Right atrium auricular region (tissue), 2 donors: ENCODE measurements at regions not wholly inside any gene's neighbourhood (a gene's known extent, or its start where the extent isn't known, plus 50 kb on each side); places are given as distances from the start of the nearest gene placed in this dataset.

ENCODE experiments used
- DNase-seq: peaks from one replicate; pipeline ENCODE4 v3.0.0-alpha.2; 2019; ENCODE audit warnings: low spot score
- H3K27ac ChIP-seq, 2 donors: fragments of 200-600 bp; sonication (generic); 1 replicate in 1 of 2; 2 replicates in 1 of 2; pipeline ENCODE4 v1.5.1; 2016 to 2019
- H3K27me3 ChIP-seq, 2 donors: fragments of 200-600 bp; sonication (generic); one replicate each; pipeline versions ENCODE4 v1.5.1 to v1.6.0; 2017 to 2019
- H3K36me3 ChIP-seq: fragments of 200-600 bp; sonication (generic); one replicate; pipeline ENCODE4 v1.5.1; 2016
- H3K4me1 ChIP-seq, 2 donors: fragments of 200-600 bp; sonication (generic); one replicate each; pipeline versions ENCODE4 v1.5.1 to v1.6.0; 2017 to 2019
- H3K4me3 ChIP-seq, 2 donors: fragments of 200-600 bp; sonication (generic); 1 replicate in 1 of 2; 2 replicates in 1 of 2; pipeline ENCODE4 v1.5.1; 2017 to 2019; ENCODE audit warnings: mild to moderate bottlenecking in 1 of 2, moderate library complexity in 1 of 2
- H3K9me3 ChIP-seq, 2 donors: fragments of 200-600 bp; sonication (generic); one replicate each; pipeline ENCODE4 v1.5.1; 2019
- TF ChIP-seq, protein P1 (sequence below), 2 donors: fragments of 200-600 bp; sonication (generic); IDR thresholded peaks; one replicate each; pipeline ENCODE4 v1.5.1; 2019; ENCODE audit warnings: antibody characterized with exemption in 2 of 2

DNA sequence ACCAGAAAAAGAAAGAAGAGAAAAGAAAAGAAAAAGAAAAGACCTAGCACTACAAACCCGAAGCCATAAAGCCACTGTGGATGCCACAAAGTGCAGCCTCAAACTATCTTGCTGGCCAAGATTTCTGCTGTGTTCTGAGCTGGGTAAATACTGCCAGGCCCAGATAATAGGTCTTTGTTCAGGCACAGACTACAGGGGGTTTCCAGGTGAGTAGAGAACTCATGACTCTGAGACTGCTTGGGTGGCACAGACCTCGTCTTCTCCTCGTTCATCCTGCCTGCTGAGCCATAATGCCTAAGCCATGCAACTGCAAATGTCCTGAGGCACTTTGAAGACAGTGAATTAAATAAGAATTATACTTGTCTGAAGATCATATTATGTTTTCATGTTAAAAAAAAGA lies 651.8 kb downstream of the LMO4 start:
- TF ChIP-seq, protein P1, sequence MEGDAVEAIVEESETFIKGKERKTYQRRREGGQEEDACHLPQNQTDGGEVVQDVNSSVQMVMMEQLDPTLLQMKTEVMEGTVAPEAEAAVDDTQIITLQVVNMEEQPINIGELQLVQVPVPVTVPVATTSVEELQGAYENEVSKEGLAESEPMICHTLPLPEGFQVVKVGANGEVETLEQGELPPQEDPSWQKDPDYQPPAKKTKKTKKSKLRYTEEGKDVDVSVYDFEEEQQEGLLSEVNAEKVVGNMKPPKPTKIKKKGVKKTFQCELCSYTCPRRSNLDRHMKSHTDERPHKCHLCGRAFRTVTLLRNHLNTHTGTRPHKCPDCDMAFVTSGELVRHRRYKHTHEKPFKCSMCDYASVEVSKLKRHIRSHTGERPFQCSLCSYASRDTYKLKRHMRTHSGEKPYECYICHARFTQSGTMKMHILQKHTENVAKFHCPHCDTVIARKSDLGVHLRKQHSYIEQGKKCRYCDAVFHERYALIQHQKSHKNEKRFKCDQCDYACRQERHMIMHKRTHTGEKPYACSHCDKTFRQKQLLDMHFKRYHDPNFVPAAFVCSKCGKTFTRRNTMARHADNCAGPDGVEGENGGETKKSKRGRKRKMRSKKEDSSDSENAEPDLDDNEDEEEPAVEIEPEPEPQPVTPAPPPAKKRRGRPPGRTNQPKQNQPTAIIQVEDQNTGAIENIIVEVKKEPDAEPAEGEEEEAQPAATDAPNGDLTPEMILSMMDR (IDR thresholded peaks at IDR 0.05): no peak
- no peaks in the 10 kb centered on the region for H3K9me3 ChIP-seq
- DNase-seq: no peak

DNA sequence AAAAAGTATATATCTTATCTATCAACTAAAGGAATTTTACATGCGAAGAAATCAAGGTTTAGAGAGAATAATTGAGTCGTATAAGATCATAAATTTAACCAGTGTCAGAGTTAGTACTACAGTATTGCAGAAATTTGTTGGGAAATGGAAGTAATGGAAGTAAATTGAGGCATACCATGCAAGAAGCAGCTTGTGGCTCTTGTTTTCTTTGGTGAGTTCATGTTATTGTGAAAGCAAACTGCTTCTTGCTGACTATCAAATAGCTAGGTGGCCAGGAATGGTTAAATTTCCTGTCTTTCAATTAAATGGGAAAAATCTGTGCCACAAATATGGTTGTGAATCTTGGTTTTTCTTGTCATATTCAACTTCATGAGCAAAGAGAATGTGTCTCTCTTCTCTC lies 652.7 kb downstream of the LMO4 start:
- DNase-seq: no peak
- H3K4me1 ChIP-seq: no peaks in the 10 kb centered on the region
- H3K4me3 ChIP-seq: no peak overlapping the region
- no peaks in the 10 kb centered on the region for H3K36me3 ChIP-seq
- H3K9me3 ChIP-seq: no peaks in the 10 kb centered on the region
- H3K27me3 ChIP-seq: no peaks in the 10 kb centered on the region
- no peak overlapping the region for H3K27ac ChIP-seq
- TF ChIP-seq, protein P1 (IDR thresholded peaks at IDR 0.05): no peak

More for the DNA sequence above, 651.8 kb downstream of the LMO4 start:
- Histone ChIP-seq H3K27ac (no peak overlapping the region), H3K27me3 (no peaks in the 10 kb centered on the region), H3K4me3 (no peak overlapping the region), H3K36me3 (no peaks in the 10 kb centered on the region), H3K4me1 (no peaks in the 10 kb centered on the region)

DNA sequence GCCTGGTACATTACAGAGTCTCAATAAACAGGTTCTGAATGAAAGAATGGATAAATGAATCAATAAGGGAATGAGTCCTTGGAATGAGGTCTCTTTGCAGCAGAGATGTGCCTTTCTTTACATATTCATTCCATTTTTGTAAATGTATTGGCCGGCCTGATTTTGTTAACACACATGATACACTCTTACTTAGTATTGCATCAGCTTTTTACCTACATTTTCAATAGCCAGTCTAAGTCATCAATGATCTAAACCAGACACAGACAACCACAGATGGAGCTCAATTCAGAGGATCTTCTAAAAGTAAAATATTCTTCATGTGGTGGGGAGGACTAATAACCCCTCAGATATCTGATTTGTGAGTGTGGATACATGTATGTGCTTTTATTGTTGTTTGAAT lies 653.1 kb downstream of the LMO4 start:
- Histone ChIP-seq H3K27me3 (no peaks in the 10 kb centered on the region), H3K36me3 (no peaks in the 10 kb centered on the region), H3K4me3 (no peak overlapping the region), H3K27ac (no peak overlapping the region), H3K9me3 (no peaks in the 10 kb centered on the region), H3K4me1 (no peaks in the 10 kb centered on the region)
- TF ChIP-seq, protein P1 (IDR thresholded peaks at IDR 0.05): no peak
- no peak for DNase-seq

DNA sequence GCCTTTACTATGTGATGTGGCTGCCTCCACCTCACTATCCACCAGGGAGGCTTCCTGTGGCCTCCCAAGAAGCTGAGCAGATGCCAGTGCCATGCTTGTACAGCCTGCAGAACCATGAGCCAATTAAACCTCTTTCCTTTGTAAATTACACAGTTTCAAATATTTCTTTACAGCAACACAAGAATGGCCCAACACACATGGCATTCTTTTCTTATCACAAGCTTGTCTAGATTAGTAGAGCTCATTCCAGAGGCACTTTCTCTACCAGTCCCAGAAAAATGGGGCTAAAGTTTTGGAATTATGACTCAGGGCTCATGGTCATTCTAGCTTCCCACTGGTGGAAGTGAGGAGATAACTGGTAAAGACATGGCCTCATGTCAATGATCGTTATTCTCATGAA lies 655.2 kb downstream of the LMO4 start:
- Histone ChIP-seq H3K27ac (no peak overlapping the region), H3K9me3 (no peaks in the 10 kb centered on the region), H3K36me3 (no peaks in the 10 kb centered on the region), H3K27me3 (no peaks in the 10 kb centered on the region), H3K4me1 (no peaks in the 10 kb centered on the region), H3K4me3 (no peak overlapping the region)
- TF ChIP-seq, protein P1 (IDR thresholded peaks at IDR 0.05): no peak
- DNase-seq: no peak

DNA sequence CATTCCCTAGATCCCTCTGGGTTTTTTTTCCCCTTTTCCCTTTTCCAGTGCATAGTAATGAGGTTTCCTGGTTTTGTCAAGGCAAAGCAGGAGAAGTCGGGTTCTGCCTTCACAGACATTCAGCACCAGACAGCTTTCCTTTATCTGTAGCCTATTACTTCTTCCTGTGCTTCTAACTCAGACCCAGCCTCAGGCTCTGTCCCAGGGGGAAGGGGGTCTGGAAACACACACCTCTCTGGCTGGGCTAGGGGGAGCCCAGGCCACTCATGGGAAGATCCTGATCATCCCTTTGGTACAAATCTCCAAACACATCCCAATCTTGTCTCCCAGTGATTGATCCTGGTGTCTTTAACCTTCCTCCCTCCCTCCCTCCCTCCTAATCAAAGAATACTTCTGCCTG lies 656.4 kb downstream of the LMO4 start:
- Histone ChIP-seq H3K4me3 (no peak overlapping the region), H3K36me3 (no peaks in the 10 kb centered on the region), H3K27ac (no peak overlapping the region), H3K9me3 (no peaks in the 10 kb centered on the region), H3K4me1 (no peaks in the 10 kb centered on the region), H3K27me3 (no peaks in the 10 kb centered on the region)
- no peak for DNase-seq
- TF ChIP-seq, protein P1 (IDR thresholded peaks at IDR 0.05): no peak

DNA sequence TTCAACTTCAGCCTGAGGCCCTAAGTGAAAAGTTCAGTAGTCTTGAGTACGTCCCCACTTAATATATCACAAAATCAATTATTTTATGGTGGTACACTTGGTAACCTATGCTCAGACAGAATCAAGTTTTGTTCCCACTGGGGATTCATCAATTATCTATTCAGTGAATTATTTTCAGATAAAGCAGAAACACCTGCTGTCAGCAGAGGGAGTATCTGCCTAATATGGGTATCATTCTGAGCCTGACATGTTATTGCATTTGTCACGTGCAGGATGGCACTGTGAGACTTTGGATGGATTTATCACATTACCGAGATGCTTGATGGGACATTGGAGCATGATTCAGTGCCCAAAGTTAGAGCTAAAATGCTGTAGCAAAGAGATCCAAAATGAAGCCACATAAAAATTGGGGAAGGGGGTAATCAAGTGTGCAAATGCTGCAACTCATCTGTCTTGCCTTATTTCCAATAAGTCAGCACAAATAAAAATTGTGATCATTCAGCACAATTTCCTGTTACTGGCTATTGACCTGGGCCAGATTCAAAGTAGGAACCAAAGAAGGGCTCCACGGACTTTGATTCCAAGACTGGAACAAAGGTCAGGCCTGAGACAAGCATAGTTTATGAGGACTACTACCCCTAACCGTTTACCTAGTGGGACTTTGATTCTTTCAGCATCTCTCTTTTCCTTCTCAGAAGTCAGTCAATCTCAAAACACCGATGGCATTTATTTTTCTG lies 657.6 kb downstream of the LMO4 start:
- no peaks in the 10 kb centered on the region for H3K36me3 ChIP-seq
- H3K27ac ChIP-seq: no peak overlapping the region
- DNase-seq: no peak
- H3K4me1 ChIP-seq: no peaks in the 10 kb centered on the region
- H3K9me3 ChIP-seq: no peaks in the 10 kb centered on the region
- H3K27me3 ChIP-seq: no peaks in the 10 kb centered on the region
- H3K4me3 ChIP-seq: no peak overlapping the region
- TF ChIP-seq, protein P1 (IDR thresholded peaks at IDR 0.05): no peak
